MM.1S (cell line): ENCODE measurements at regions not wholly inside any gene's neighbourhood (a gene's known extent, or its start where the extent isn't known, plus 50 kb on each side); places are given as distances from the start of the nearest gene placed in this dataset.

Source experiments
- DNase-seq: peaks from one replicate; pipeline ENCODE4 v3.0.0-alpha.2; 2015
- H2AFZ ChIP-seq: fragments of 300-600 bp; sonication (generic); 2 replicates; pipeline ENCODE4 v1.6.0; 2016; ENCODE audit warnings: antibody characterized with exemption, low read length
- H3F3A ChIP-seq: fragments of 300-600 bp; sonication (generic); 2 replicates; pipeline ENCODE4 v1.6.1; 2016; ENCODE audit warnings: mild to moderate bottlenecking, antibody characterized with exemption, low read length, moderate library complexity, mixed read lengths; ENCODE audit not compliant: insufficient read depth
- H3K27ac ChIP-seq: fragments of 300-600 bp; sonication (generic); 2 replicates; pipeline ENCODE4 v1.5.1; 2016; ENCODE audit warnings: mild to moderate bottlenecking, low read length
- H3K27me3 ChIP-seq: fragments of 300-600 bp; sonication (generic); replicated peaks from 2 replicates; pipeline ENCODE4 v1.6.0; 2016; ENCODE audit warnings: low read length; ENCODE audit not compliant: insufficient read depth
- H3K36me3 ChIP-seq: fragments of 300-600 bp; sonication (generic); replicated peaks from 2 replicates; pipeline ENCODE4 v1.6.1; 2016; ENCODE audit warnings: mild to moderate bottlenecking, low read length, mixed read lengths; ENCODE audit not compliant: insufficient read depth
- H3K4me1 ChIP-seq: fragments of 300-600 bp; sonication (generic); 2 replicates; pipeline ENCODE4 v1.6.1; 2016; ENCODE audit warnings: low read length, mixed read lengths
- H3K4me2 ChIP-seq: fragments of 300-600 bp; sonication (generic); 2 replicates; pipeline ENCODE4 v1.6.0; 2016; ENCODE audit warnings: low read depth, low read length
- H3K4me3 ChIP-seq: fragments of 300-600 bp; sonication (generic); 2 replicates; pipeline ENCODE4 v1.5.1; 2016; ENCODE audit warnings: low read length, mixed read lengths
- H3K79me2 ChIP-seq: fragments of 300-600 bp; sonication (generic); 2 replicates; pipeline ENCODE4 v1.6.1; 2016; ENCODE audit warnings: mixed run types, low read length, mixed read lengths
- H3K9ac ChIP-seq: fragments of 300-600 bp; sonication (generic); 2 replicates; pipeline ENCODE4 v1.6.1; 2016; ENCODE audit warnings: low read length, mixed read lengths
- H3K9me2 ChIP-seq: fragments of 300-600 bp; sonication (generic); replicated peaks from 2 replicates; pipeline ENCODE4 v1.6.1; 2016; ENCODE audit warnings: mild to moderate bottlenecking, low read length, mixed read lengths; ENCODE audit not compliant: insufficient read depth
- H3K9me3 ChIP-seq: fragments of 300-600 bp; sonication (generic); replicated peaks from 2 replicates; pipeline ENCODE4 v1.6.1; 2016; ENCODE audit warnings: mild to moderate bottlenecking, low read length, mixed read lengths; ENCODE audit not compliant: insufficient read depth
- H4K20me1 ChIP-seq: fragments of 300-600 bp; sonication (generic); 2 replicates; pipeline ENCODE4 v1.6.1; 2016; ENCODE audit warnings: mild to moderate bottlenecking, low read length, moderate library complexity, mixed read lengths; ENCODE audit not compliant: insufficient read depth
- EZH2 ChIP-seq: fragments of 300-600 bp; sonication (generic); optimal IDR thresholded peaks from 2 replicates; pipeline ENCODE3; 2017; ENCODE audit warnings: low read depth, mild to moderate bottlenecking, antibody characterized with exemption, low read length, mixed read lengths
- EZH2phosphoT487 ChIP-seq: fragments of 300-600 bp; sonication (generic); IDR thresholded peaks from 2 replicates; pipeline ENCODE4 v1.6.1; 2018; ENCODE audit warnings: antibody characterized with exemption, low read length
- TF ChIP-seq, protein P1 (sequence below): fragments of 300-600 bp; sonication (generic); IDR thresholded peaks from 2 replicates; pipeline ENCODE4 v1.5.1; 2016; ENCODE audit warnings: antibody characterized with exemption, low read length, mixed read lengths

DNA sequence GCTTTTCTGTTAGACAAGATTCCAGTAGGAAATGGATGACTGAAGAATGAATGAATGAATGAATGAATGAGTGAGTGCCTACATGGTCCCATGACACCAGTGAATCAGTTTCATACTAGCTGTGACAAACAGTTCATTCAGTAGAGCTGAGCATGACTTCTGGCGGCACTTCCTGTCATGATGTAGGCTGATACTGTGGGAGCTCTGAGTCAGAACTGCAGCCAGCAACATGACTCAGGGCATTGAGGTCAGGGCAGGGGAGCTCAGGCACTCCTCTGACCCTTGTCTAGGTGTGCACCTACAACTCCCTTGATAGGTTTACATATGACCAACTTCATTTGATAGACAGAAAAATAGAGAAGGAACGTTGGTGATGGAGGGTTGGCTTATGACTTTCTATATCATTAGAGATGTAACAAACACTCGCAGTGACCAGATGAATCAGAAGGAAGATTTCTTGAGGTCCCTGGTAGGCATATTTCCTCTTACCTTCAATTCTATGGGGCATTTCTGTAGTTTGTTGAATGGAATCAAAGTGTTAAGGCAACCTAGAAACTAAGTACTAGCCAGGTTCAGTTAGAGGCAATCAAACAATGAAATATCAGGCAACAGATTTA is 139.3 kb upstream of the ARHGAP5 start:
- TF ChIP-seq EZH2 (no peak), EZH2phosphoT487 (no peak)
- TF ChIP-seq, protein P1, sequence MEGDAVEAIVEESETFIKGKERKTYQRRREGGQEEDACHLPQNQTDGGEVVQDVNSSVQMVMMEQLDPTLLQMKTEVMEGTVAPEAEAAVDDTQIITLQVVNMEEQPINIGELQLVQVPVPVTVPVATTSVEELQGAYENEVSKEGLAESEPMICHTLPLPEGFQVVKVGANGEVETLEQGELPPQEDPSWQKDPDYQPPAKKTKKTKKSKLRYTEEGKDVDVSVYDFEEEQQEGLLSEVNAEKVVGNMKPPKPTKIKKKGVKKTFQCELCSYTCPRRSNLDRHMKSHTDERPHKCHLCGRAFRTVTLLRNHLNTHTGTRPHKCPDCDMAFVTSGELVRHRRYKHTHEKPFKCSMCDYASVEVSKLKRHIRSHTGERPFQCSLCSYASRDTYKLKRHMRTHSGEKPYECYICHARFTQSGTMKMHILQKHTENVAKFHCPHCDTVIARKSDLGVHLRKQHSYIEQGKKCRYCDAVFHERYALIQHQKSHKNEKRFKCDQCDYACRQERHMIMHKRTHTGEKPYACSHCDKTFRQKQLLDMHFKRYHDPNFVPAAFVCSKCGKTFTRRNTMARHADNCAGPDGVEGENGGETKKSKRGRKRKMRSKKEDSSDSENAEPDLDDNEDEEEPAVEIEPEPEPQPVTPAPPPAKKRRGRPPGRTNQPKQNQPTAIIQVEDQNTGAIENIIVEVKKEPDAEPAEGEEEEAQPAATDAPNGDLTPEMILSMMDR, result no peak

GRCh38 chr14:31939934-31940333 is 137.2 kb upstream of the ARHGAP5 start:
- no peaks in the 10 kb centered on the region for H3K79me2 ChIP-seq
- no peak overlapping the region for H3K4me3 ChIP-seq
- H4K20me1 ChIP-seq, result no peaks in the 10 kb centered on the region
- no peak for DNase-seq
- peaks cover 4% of the 10 kb centered on the region; the same call in 1 of the 2 replicates for H3K4me1 ChIP-seq
- no peaks in the 10 kb centered on the region for H3K9me3 ChIP-seq
- no peak overlapping the region for H2AFZ ChIP-seq
- no peaks in the 10 kb centered on the region for H3K27me3 ChIP-seq
- no peaks in the 10 kb centered on the region for H3F3A ChIP-seq
- no peaks in the 10 kb centered on the region for H3K36me3 ChIP-seq
- no peak overlapping the region for H3K9ac ChIP-seq
- no peak overlapping the region for H3K27ac ChIP-seq
- H3K4me2 ChIP-seq, result no peak overlapping the region
- TF ChIP-seq EZH2 (no peak), EZH2phosphoT487 (no peak)
- TF ChIP-seq, protein P1, result no peak
- no peaks in the 10 kb centered on the region for H3K9me2 ChIP-seq

More for the DNA sequence above, 139.3 kb upstream of the ARHGAP5 start:
- Histone ChIP-seq H3K36me3 (no peaks in the 10 kb centered on the region), H3K9ac (no peak overlapping the region), H3K4me3 (no peak overlapping the region), H3F3A (no peaks in the 10 kb centered on the region), H3K27me3 (no peaks in the 10 kb centered on the region), H3K27ac (no peak overlapping the region), H4K20me1 (no peaks in the 10 kb centered on the region), H3K9me2 (no peaks in the 10 kb centered on the region), H3K4me2 (no peak overlapping the region), H3K4me1 (no peaks in the 10 kb centered on the region), H2AFZ (no peak overlapping the region), H3K79me2 (no peaks in the 10 kb centered on the region), H3K9me3 (no peaks in the 10 kb centered on the region)
- DNase-seq, result no peak

- H2AFZ ChIP-seq, result no peak overlapping the region
- H3K9ac ChIP-seq, result no peak overlapping the region
- DNase-seq, result no peak
- H3K27ac ChIP-seq, result no peak overlapping the region
- H3K9me3 ChIP-seq, result no peaks in the 10 kb centered on the region
- no peaks in the 10 kb centered on the region for H4K20me1 ChIP-seq
- H3K9me2 ChIP-seq, result no peaks in the 10 kb centered on the region
- H3K4me2 ChIP-seq, result no peak overlapping the region
- no peak overlapping the region for H3K4me3 ChIP-seq
- H3K79me2 ChIP-seq, result no peaks in the 10 kb centered on the region
- no peaks in the 10 kb centered on the region for H3K27me3 ChIP-seq
- H3F3A ChIP-seq, result no peaks in the 10 kb centered on the region
- TF ChIP-seq EZH2phosphoT487, result no peak
- TF ChIP-seq, protein P1, result no peak
- no peak for TF ChIP-seq EZH2
- H3K36me3 ChIP-seq, result no peaks in the 10 kb centered on the region
- H3K4me1 ChIP-seq, result peaks cover 9% of the 10 kb centered on the region; the same call in 1 of the 2 replicates
Measured at GRCh38 chr14:31941487-31941886, 135.6 kb upstream of the ARHGAP5 start.
